HG03565 (cell line): ENCODE measurements at regions not wholly inside any gene's neighbourhood (a gene's known extent, or its start where the extent isn't known, plus 50 kb on each side); places are given as distances from the start of the nearest gene placed in this dataset.

Source experiments
- ATAC-seq: cut with Tn5 transposase; IDR thresholded peaks from one replicate; pipeline ENCODE4 v1.9.1; 2021; ENCODE audit warnings: mild to moderate bottlenecking, moderate library complexity; ENCODE audit not compliant: unreplicated experiment

DNA sequence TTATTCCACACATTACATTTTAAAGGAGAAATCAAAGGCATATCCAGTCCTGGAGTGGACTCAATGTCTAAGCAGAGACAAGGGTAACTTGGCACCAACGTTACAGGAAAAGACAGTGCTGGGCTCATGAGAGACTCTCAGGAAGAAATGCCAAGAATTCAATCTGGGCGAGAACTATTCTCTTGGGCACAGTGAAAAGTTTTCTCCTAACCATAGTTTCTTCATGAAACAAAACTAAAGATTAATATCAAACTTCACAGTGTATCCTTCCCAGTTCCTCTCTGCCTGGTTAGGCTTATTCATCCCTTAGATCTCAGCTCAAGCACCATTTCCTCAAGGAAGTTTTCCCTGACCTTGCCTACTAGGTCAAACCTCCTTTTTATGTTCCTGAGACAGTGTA is 109.4 kb upstream of the TLL1 start:
- no peak for ATAC-seq

DNA sequence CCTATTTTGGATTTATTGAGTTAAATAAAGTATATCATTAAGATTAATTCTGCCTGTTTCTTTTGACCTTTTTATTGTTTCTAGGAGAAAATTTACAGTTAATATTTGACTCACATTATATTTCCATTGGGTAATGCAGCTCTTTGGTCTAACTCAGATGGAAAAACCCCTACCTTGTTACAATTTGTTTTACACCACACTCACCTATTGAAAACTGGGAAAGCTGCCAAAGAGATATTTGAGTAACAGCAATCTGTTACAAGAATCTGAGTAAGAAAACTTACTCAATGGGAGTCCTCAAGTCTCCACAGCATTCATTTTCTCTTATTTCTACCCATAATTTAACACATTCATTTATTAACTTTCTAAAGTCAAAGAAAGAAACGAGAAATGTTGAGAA is 108.0 kb upstream of the TLL1 start:
- no peak for ATAC-seq

DNA sequence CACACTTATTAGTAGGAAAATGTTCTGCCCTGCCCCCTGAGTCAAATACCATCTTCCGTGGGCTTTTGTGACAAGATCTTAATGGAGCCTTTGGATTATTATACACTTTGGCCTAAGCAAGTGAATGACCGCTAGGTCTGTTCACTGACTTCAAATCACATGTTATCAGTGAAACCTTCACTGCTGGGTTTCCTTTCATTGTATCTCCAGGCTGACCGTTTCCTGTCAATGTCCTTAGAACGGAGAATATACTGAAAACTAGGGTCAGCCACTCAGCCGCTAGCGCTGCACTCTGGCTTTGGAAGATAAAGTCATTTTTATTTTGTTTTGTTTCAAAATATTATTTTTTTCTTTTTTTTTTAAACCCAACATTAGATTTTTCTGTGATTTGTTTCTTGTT is 107.0 kb upstream of the TLL1 start:
- no peak for ATAC-seq

DNA sequence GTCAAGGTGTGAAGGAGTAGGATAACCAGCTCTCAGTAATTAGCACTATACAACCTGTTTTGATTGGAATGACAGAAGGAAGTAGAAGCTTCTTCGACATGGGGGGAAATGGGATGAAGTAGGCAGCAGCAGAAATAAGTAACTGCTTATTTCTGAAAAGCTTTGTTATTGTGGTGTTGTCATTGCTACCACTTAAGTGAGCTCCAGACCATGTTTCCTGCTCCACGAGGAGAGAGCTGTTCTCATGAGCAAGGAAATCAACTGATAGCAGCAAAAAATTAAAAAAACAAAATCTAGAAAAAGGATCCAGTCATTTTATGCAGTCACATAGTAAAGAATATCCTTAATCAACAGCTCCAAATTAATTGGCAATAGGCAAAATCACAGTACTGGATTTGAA is 106.1 kb upstream of the TLL1 start:
- ATAC-seq, result no peak

DNA sequence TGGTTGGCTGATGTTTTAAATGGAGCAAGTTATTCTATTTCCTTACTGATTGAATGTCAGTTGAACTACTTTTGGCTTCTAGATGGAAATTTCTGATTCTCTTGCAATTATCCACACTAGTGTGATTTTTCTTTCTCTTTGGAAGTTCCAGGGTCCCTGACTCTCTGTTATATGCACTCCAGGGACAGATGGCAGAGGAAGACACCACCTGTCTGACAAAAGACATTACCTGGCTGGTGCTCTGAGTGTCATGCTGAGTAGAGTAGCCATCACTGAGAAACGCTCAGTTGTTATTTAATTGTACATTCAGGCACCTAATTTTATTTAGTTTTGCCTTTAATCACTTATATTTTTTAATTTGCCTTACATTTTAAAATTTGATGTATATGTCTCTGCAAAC is 105.4 kb upstream of the TLL1 start:
- no peak for ATAC-seq

DNA sequence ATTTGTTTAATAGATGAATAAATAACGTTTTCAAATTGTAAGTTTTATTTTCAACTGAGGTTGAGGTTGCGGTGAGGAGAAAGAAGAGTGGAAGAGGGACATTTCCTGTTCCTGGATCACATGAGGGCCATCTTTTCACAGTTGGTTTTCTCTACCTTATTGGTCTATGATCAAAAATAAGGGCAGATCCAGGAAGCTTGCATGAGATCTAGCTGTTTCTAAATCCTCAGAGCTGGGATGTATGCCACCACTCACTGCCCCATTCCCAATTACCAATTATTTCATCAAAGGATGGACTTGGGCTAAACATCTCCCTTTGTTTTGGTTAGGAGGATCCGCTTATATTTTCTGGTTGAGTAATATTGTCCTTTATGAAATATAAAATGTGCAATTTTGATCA is 104.8 kb upstream of the TLL1 start:
- no peak for ATAC-seq

DNA sequence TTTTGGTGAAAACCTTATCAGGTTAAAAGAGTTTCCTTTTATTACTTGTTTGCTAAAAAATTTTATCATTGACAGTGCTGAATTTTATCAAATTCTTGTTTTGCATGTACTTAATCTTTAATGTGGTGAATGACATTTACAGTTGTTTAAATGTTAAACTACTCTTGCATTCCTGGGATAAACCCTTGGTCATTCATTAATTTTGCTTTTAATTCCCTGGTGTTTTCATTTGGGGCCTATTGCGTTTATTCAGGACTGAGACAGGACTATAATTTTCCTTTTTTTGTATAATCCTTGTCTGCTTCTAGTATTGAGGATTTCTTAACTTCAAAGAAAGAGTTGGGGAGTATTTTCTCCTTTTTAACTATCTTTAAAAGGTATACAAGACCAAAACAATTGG is 98.7 kb upstream of the TLL1 start:
- ATAC-seq, result no peak

DNA sequence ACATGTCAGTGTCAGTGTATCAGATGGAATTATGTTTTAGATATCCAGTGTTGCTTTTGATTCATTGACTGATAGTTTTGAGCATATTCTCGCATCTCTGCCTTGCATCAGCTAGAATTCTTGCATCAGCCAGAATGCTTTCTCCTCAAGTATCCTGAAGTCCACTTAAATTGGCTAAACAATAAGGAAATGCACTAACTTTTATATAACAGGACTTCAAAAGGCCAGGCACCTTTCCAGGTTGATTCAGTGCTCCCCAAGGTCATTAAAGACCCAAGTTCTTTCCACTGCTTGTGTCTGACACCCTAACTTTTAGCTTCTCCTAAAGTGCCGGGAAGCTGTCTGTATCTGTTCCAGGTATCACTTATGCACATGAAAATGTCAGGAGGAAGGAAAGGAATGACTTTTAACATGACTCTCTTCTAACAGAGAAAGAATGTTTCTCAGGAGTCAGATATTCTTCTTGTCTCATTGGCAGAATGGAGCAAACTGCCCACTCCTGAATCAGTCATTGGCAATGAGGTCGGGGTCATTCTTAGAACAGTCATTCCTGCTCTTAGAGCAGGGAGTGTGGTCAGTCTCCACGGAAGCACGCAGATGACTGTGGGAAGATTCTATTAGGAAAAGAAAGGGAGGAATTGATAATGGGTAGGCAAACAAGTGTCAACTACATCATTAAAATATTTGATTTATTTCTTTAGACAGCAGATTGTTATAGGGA is 92.9 kb upstream of the TLL1 start:
- no peak for ATAC-seq

DNA sequence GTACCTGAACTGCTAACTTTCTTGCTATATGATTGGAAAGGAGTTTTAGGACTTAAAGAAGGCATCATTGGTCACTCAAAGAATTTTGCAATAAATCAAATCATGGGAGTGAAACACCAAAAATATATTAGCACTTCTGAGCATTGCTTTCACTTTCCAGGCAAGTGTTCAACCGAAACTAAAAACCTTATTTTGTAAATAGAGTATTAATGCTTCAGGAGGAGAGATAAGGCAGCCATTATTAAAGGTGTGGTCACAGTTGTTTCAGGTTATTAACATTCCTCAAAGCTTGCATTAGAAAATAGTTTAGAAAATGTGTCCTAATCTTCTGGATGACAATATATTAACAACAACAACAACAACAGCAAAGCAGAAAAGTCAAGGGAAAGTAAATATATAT is 92.3 kb upstream of the TLL1 start:
- no peak for ATAC-seq

DNA sequence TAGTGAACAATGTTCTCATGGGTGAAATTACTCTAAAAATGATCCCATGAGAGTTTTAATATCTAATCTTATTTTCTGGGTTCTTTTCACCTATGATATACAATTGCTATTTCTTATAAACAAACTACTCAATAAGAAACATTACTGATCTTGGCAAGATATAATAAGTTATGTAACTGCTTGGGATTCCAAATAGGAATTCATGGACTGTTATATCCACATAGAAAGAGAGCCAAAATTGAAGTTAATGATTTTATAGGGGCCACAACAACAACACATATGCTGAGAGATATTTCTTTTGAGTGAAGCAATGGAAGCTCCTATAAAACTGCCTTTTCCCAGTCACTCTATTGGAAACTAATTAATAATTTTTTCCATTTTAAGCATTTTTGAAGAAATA is 90.4 kb upstream of the TLL1 start:
- ATAC-seq, result no peak

DNA sequence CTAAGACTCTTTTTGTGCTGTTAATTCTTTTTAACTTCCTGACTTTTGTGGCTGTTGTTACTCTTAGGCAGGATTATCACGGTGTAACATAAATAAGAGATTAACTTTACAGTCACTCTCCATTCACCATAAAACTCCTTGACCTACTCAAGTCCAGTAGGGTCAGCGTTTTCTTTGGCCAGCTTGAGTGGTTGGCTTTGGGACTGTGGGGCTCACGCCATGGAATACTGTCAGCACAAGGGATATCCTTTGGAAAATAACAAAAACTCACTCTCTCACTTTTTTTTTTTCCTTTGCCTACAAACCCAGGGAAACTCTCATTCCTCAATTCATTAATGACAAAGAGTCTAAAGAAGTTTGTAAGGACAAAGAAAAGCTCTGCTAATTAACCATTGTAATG is 89.4 kb upstream of the TLL1 start:
- ATAC-seq, result no peak

DNA sequence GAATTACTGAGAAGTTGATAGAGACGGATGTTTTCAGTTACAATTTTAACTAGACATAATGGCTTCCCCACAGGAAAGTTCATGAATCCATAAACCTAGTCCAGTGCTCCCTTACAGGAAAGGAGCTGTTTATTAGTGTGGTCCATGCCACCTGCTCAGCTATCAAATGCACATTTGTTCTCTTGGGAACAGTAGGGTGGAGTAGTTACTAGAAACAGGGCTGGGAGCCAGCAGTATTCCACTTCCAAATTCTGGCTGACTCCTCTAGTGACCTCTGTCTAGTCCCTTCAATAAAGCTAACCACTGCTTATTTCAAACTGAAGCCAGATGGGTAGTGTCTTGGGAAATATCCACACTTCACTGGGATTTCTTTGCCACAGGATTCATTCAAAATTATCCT is 88.4 kb upstream of the TLL1 start:
- ATAC-seq, result no peak

DNA sequence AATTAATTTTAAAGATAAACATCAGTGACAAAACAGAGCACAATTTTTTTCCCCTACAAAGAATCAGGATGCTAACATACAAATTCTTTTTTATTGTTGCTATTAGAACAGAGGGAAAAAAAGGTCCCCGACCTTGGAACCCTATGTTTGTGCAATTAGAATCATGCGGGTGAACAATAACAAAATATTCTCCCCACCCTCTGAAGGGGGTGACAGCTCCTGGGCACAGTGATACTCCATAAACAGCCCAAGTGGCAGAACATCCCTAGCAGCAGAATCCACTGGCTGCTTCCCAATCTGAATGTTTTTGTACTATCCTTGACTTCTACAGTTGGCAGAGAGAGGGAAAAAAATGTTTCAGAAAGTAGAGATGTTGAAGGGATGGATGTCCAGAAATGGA is 87.7 kb upstream of the TLL1 start:
- ATAC-seq, result no peak

DNA sequence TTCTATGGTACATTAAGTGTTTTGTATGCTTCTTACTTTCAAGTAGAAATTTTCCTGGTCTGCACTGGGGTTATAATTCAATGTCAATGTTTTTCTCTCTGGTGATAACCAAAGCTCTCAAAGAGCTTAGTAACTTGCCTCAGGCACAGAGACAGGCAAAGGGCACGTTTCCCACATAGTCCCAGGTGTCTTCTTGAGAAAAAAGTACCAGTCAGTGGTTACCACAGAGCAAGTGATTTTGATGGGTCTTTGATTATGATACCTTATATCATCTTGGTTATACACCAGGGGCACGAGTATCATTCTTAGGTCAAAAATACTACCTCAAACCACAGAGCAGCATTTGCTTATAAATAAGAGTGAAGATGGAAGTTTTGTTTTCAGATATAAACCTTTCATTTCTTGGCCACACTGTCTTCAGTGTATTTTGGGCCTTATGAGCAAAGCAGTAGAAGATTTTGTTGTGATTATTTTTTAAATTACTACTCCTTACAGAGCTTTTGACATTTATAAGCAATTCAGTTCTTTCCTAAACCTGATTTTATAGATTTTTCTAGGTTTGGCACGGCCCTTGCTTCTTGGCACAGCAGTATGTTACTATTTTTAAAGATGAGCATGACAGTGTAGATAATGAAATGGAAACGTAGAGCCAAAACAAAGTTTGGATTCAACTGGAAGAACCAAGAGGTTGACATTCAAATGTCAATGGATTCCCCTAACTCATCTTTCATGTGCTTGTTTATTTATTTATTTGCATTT is 85.3 kb upstream of the TLL1 start:
- no peak for ATAC-seq

DNA sequence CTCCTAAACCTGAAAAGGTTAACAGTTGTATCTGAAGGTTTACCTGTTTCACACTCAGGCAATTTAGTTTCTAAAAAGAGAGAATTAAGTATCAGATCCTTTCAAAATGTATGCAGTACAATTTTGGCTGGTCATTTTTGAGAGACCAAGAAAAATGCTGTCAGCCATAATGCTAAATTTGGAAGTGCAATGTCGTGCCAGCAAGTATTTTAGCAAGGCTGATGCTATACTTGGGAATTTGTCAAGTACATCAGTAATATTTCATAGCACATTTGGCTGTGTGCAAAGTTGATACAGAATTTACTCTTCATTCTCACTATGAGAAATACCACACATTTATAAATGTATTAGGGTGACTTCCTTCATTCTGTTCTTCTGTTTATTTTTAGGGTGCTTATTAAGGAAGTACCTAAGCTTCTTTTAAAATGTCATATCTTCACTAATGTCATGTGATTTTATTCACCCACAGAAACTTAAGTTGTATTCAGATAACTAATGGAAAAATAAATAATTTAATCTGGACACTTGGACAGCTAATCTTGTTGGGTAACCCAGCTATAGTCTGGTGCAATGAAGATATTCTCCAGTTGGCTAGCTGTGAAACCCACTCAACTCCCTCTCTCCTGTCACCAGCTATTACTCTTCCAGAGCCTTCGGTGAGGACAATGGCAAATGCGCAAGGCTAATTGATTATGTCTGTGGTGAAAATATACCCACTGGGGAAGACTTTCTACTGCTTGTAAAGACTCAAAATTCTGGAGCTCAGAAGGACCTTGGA is 84.2 kb upstream of the TLL1 start:
- ATAC-seq, result no peak

DNA sequence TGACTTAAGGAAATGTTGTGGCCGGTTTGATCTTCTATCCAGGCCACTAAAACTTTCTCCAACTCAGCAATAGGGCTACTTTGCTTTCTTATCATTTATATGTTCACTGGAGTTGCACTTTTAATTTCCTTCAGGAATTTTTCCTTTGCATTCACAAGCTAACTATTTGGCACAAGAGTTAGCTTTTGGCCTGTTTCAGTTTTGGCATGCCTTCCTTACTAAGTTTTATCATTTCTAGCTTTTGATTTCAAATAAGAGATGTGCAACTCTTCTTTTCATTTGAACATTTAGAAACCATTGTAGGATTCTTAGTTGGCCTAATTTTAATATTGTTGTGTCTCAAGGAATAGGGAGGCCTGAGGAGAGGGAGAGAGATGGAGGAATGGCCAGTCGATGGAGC is 79.8 kb upstream of the TLL1 start:
- no peak for ATAC-seq

DNA sequence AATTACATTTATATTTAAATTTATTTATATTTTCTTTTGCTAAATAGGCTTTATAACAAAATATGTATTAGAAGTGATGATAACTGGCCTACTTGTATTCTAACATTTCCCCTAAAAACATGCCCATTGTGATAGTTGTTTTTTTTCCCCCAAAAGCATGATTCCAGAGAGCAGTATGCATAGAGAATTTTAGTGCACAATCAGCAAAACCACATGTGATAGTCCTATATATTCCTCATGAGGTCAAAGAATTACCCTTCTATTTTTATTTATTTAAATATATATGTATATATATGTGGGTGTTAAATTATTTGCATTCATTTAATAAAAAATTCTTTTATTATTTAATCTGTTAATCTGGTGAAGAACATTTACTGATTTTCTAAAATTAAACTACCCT is 78.2 kb upstream of the TLL1 start:
- no peak for ATAC-seq

DNA sequence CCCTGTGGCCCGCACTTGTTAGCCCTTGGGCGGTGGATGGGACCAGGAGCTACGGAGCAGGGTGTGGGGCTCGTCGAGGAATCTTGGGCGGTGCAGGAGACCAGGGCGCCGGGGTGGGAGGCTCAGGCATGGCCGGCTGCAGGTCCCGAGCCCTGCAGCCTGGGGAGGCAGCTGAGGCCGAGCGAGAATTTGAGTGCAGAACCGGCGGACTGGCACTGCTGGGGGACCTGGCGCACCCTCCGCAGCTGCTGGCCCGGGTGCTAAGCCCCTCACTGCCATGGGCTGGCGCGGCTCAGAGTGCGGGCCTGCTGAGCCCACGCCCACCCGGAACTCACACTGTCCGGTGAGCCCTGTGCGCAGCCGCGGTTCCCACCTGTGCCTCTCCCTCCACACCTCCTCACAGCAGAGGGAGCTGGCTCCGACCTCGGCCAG is 73.6 kb upstream of the TLL1 start:
- ATAC-seq, result no peak

DNA sequence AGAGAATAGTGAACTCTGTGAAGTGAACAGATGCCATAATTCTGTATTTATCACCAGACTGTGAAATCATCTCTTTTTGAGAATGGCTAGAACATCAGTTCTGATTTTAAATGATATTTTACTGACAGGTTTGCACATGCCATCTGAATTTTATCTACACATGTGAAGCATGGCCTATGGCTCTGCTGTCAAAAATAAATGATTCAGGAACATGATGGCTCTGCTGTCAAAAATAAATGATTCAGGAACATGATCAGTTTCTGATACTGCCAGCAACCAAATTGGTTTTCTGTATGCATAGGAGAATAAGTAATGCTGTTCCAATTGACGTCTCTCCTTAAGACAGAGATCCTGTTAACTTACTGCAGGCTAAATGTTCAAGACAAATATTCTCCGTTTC is 70.6 kb upstream of the TLL1 start:
- no peak for ATAC-seq

DNA sequence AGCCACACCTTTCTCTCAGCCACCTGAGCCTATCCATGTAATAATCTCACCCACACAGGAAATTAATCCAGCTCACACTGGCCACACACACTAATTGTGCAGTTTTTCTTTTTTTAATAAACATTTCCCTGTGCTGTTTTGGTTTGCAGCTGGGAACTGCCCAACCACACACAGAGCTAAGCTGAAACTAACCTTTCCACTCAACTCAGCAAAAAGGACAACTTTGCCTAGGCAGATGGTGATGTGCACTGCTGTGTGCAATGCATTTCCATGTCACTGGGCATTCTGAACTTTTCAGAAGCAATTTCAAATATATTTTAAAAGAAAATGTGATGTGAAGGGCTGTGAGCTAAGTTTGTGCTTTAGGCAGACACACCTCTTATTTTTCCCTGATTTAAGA is 70.0 kb upstream of the TLL1 start:
- ATAC-seq, result no peak

DNA sequence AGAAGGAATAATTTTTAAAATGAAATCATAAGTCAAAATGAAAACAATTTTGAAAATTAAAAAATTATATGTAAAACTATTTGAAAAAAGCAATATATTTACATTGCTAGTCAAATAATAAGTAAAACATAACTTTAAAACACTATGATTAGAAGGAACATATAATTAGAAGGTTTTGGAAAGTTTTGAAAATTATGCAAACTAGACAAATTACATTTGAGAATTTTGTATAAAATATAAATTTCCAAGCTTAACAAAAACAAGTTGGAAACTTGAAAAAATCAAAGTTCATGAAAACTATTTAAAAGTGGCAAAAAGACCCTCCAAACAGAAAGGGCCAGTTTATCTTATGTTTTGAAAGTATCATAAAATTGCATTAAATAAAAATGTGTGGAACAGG is 67.6 kb upstream of the TLL1 start:
- ATAC-seq, result no peak

DNA sequence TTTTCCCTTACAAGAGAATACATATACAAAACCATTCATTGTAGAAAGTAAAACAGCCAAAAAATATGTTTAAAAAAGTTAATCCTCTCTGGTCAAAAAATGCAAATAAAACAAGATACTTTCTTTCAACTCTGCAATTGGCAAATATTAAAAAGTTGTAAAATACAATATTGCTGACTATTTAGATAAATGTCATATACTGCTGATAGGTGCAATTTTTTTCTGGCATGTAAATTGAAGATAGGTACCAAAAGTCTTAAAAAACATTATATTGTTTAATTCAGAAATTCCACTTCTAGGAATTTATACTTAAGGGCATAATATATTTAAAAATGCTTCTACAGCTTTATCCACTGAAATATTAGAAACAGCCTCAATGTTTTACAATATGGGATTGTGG is 66.4 kb upstream of the TLL1 start:
- no peak for ATAC-seq
